IMR-90 (cell line): ENCODE measurements at regions not wholly inside any gene's neighbourhood (a gene's known extent, or its start where the extent isn't known, plus 50 kb on each side); places are given as distances from the start of the nearest gene placed in this dataset. TPM values are rescaled to one million over a fixed set of nuclear protein-coding genes. Genes with fewer than 3 reads are reported as not detected.

ENCODE experiments used
- microRNA-seq, 2 experiments: library from miRNA; stranded (forward) in 1 of 2; unstranded in 1 of 2; fragments of 10-50 nt in 1 of 2; fragments of <30 nt in 1 of 2; gene quantifications in 1 of 2; microRNA quantifications in 1 of 2; one replicate each; pipeline versions ENCODE3 to v1.1.0; 2013 to 2020; ENCODE audit not compliant: insufficient read depth in 1 of 2, insufficient read length in 1 of 2, unreplicated experiment in 1 of 2
- small RNA-seq, 5 experiments: library from RNA; depleted of rRNA; stranded (forward); fragments of <200 nt; gene quantifications; one replicate each; pipeline ENCODE3, GENCODE V24; 2012

Small RNA genes lying in the stretch of these regions (microRNA-seq; reads per million reads assigned to microRNA genes)
- gene AL353626.2 (ENCODE audit: insufficient read depth, insufficient read length) (not detected), gene MIR1299 (ENCODE audit: insufficient read depth in 1 of 2, insufficient read length in 1 of 2, unreplicated experiment in 1 of 2) (0 reads per million in 2 experiments)

Small RNA genes lying in the stretch of these regions (small RNA-seq; reads per million reads assigned to genes)
- 0 reads per million in 5 experiments for gene AL353626.2
- 0 reads per million in 5 experiments for gene MIR1299
